HG03108 (cell line): ENCODE measurements at regions not wholly inside any gene's neighbourhood (a gene's known extent, or its start where the extent isn't known, plus 50 kb on each side); places are given as distances from the start of the nearest gene placed in this dataset.

Source experiments
- ATAC-seq: cut with Tn5 transposase; IDR thresholded peaks from one replicate; pipeline ENCODE4 v1.9.1; 2021; ENCODE audit warnings: moderate library complexity; ENCODE audit not compliant: unreplicated experiment

DNA sequence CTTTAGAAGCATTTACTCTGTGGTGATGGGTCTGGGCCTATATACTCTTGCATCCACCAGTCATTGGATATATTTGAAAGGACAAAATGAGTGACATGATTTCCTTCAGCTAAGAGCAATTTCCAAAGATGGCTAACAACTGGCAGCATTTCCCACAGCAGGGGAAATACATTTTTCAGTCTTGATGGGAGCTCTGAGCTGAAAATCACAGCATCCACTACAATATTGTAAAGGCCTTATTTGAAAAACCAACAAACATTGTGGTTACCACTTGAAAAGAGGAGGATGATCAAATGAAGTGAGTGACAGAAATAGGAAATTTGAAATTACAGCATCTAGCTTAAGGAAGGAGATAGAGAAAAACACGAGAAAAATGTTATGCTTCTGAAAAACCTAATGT is 705.0 kb upstream of the EPHA7 start:
- ATAC-seq: no peak

DNA sequence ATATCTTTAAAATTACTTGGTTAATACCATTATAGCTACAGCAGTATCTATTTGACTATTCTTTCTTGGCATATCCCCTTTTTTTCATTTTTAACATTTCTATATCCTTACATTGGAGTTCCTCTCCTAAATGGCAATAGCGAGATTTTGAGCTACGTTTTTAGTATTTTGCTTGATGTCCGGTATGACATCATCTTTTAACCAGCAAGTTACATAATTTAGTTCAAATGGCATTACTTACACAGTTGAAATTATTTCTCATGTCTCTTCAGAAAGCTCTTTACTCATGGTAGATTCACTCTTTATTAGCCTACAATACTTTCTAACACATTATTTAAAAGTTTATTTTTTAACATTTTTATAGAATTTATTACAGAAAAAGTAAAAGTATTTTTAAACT is 701.7 kb upstream of the EPHA7 start:
- no peak for ATAC-seq

DNA sequence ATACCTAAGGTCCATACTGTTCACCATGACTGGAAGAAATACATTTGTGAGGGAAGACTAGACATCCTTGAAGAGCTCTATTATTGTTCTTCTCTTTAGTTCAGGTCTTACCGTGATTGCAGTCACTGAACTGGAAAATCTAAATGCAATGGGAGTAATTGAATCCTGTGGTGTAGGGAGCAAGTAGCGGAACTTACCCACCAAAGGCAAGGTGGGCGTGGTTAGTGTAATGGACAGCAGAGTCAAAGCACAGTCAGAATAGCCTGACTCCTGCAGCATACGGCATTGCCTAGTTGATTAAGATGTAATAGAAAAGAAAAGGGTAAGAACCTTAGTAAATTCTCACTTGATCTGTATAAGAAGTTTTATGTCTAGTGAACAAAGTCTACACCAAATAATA is 679.7 kb upstream of the EPHA7 start:
- no peak for ATAC-seq

DNA sequence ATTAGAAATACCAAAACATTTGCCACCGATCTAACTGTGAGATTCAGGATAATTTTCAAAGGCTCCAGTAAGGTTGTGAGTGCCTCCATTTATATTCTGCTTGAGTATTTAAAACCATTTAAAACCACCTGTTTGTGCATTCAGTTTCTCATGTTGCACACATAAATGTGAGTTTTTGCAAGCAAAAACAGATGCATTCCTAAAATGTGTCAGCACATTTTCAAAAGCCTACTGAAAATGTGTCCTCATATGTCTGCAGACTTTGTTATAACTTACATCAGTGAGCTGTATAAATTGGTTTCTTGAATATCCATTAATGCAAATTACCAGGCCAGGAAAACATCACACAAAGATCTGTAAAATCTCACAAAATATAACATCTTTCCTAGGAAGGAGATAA is 676.6 kb upstream of the EPHA7 start:
- no peak for ATAC-seq

DNA sequence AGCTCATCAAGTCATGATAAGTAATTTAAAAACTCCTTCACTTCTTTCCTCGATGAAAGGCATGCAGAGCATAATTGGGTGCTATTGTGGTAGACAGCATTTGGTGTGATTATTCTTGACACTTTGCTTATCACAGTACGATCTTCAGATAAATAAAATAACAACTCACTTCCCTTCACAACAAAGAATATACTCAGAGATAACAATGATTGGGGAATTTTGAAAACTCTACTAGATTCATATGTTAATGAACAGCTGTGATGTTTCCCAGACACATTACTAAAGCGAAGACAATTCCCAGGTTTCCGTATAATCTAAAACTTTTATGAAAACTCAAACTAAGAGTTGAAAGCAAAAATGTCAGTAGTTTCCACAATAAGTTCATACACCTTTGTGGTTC is 670.6 kb upstream of the EPHA7 start:
- no peak for ATAC-seq

DNA sequence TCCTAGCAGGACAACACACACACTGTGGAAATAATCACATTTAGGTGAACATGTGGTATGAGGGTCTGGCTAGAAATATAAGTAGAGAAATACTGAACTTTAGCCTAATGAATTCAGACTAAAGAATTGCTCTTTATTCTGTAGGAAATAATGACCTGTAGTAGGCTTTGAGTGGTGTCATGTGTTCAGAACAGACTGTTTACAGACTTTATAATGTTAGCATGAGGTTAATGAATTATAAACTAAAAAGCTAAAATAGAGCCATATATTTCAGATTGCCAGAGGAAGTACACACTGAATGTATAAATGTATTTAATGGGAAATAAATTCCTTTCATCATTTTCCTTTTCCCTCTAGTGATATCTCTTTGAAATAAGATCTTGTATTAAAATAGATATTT is 669.5 kb upstream of the EPHA7 start:
- ATAC-seq: no peak

DNA sequence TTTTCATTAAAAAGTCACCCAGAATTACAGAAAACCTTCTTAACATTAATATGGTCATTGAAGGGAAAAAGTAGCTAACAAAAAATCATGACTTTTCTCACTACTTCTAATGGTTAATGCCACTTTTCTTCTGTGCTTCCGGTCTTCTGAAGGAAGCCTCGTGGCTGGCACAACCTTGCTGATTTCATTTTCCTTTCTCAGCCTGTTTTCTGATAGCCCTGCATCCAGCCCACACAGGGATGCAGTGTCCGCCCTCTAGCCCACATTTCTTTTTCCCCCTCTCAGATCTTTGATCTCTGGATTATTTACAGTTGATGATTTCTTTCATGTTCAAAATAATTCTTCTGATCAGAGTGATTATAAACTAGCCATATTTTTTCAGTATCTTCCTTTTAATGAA is 655.4 kb upstream of the EPHA7 start:
- ATAC-seq: no peak

DNA sequence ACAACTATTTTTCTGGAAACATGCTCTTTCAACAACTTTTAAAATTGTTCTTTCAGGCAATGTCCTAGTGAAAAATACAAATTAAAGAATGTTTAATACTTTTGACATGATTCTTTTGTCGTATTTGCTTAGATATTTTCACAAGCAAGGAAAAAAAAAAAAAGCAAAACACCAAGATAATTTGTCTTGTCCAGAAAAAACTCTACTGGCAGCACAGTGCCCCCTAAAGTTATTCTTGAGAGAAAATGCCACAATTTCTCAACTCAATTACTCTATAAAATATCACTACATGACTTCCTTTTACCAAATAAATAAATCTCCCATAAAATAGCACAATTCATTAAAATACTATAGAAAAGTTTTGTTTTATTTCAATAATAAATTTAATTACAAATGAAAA is 652.5 kb upstream of the EPHA7 start:
- ATAC-seq: no peak

DNA sequence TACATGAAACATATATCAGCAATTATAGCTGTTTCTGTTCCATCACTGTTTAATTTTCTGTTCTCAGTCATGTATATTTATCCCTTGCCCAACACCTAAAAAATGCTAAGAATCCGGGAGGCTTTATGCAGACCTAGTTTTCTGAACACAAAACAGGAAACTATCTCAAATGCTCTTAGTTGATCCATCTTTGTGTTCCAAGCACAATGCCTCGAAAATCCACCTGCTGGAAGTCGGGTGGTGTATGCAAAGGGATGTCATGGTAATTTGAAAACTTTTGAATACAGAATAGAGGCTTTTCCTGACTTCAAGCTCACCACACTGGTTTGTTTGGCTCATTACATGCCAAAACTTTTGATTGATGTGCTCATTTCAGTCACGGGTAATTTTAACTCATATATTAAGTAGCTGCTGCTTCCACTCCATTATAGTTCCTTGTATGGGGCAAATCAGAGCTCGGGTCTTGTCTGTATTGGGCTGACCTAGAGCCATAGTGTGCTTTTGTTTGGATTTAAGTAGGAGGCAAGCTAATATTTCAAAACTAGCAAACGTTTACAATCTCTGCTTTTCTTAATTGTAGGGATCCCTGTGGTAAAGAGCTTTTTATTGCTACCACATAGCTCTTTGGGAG is 646.5 kb upstream of the EPHA7 start:
- no peak for ATAC-seq

DNA sequence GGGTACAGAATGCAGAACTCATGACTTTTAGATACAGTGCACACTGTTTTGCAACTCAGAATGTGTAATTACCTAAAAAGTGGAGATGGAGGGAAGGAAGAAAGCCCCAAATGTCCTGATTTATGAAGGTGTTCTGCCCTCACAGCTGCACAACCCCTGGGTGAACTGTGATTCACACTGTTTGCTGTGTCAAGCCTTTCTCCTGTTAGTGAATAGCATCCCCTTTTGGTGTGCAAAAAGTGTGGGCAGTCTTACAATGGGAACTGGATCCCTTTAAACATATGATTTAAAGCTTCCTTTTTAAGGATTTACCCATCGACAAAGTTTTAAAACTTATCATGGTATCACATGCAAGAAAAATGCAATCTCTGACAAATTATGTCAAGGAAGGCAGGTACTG is 633.4 kb upstream of the EPHA7 start:
- ATAC-seq: no peak

DNA sequence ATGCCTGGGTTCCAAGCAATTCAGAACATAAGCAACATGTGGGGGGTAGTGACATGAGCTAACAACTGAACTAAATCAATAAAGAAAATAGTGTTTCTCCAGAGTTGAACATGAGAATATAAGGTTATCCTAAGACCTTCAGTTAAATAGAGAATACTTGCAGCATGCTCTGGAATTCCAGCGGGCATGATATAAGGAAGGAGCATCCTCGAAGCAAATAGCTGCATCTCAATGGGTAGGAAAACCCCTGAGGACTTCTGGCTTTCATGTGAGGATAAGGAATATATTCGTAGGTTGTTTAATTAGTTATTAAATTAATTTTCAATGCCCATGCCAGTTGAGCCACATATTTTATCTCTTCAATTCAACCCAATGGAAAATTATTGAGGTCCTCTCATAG is 631.2 kb upstream of the EPHA7 start:
- no peak for ATAC-seq

DNA sequence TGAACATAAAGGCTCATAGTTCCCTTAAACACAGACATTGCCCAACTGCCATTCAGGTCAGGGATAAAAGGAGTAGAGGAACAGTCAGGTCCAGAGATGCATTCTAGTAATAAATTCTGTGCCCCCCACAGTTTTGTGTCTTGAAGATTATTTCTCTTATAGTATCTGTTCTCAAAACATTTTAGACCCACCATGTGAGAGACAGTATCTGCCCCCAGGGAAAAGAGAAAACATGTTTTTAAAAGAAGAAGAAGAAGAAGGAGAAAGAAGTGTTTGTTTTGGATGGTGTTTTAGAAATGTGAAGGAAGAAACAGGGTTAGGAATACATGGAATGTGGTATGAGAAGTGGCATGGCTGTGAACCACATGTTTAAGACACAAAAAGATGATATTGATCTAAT is 629.6 kb upstream of the EPHA7 start:
- no peak for ATAC-seq

DNA sequence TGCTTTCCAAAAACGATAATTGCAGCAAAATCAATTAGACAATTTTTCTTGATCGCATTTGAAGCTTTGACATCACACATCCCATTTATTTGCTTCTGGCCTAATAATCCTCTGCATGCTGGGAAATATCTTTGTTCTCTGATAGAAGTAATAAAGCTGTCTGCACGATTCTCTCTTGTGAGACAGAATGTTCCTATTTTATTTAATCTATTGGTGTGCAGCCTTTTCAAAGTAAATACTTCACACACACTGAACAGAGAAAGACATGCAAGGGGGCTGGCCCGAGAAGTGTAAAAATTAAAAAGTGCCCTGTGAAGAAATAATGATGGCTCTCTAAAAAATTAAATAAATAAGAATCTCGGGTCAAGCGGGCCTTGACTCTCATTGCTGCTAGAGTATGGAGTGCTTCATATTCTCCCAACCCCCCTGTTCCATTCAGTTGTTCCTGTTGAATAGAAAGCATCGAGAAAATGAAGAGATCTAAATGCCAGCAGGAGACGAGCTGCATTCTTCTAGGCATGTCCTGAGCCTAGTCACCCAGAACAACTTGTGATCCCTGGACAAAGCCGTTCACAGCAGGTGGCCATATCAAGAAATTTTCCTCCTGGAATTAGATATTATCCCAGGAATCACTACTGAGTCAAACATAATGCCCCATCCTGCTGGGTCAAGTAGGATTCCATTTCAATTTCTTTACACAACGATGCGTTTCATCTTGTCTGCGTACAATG is 625.9 kb upstream of the EPHA7 start:
- no peak for ATAC-seq

DNA sequence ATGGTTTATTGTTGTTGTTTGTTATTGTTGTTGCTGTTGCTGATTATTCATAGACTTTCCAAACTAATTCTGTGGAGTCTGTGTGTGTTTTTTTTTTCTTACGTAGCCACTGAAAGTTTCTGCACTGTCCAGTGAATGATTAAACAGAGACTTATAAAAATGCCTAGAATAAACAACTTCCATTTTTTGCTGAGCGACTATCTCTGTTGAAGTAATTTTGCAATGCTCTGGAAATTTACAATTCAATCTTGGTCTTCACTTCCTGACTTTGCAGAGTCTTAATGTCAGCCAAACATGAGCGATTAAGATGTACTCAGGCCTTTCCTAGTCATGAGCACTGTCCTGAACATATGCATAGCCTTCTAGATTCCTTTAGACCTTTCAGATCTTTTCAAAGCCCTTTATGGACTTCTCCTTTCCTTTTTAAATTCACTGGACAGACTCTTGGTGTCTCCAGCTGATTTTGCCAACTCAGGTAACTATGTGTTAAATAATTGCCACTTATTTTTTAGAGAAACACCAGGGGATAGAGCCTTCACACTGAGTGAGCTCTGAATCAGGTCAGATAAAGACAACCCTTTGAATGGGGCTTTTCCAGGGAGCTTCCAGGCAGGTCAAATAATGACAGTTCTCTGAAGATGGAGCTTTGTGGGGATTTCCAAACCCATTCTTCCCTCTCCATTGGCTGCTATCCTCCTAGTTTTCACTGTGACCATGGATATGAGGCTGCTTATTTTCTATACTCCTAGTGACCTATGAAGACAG is 622.8 kb upstream of the EPHA7 start:
- no peak for ATAC-seq

DNA sequence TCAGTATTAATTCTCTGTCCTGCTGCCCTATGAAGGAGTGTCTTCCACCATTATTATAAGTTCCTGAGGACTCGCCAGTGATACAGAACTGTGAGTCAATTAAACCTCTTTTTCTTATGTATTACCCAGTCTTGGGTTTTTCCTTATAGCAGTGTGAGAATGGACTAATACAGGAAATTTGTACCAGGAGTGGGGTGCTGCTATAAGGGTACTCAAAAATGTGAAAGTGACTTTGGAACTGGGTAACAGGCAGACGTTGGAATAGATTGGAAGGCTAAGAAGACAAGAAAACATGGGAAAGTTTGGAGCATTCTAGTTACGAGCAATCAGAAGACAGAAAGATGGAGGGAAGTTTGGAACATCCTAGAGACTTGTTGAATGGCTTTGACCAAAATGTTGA is 616.7 kb upstream of the EPHA7 start:
- ATAC-seq: no peak

DNA sequence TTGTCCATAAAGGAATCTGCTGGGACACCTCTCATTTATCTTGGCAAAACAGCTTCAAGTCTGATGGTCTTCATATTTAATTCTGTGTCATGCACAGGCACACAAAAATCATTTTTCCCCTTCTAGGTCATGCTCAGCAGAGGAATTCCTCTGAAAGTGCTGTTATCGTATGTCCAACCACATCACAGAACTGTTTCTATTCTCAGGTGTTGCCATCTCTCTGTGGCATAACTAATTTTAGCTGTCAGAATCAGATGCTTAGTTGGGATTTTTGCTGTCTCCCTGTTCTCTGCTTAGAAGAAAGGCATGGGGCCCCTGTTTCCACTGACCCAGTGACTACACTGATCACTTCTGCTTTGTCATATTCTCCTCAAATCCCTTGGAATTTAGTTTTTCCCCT is 608.0 kb upstream of the EPHA7 start:
- no peak for ATAC-seq

DNA sequence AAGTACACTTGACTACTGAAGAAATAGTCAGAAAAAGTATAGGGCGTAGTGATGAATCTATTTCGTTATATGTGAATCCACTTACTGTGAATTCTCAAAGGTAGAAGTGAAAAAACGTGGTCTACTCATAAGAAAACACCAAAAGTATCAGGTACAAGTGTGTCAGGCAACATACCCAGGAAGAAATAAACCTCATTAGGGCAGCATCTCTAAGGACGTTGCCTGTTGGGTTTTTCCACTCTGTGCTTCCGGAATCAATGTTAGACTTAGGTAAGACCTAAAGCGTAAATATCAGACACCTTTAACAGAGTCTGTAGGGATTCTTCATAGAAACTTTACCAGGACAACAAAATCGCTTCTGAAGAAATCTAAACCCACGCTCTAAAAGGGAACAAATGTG is 607.2 kb upstream of the EPHA7 start:
- ATAC-seq: no peak

DNA sequence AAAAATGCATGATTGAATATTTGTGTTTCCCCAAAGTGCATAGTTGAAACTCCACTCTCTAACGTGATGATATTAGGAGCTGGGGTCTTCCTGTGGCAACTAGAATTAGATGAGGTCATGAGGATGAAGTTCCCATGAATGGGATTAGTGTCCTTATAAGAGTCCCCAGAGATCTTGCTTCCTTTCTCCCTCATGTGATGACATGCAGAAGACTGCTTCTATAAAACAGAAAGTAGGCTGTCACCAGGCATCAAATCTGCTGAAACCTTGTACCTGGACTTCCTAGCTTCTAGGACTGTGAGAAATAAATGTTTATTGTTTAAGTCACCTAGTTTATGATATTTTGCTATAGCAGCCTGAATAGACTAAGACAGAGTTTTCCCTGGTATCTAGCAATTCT is 586.5 kb upstream of the EPHA7 start:
- no peak for ATAC-seq

DNA sequence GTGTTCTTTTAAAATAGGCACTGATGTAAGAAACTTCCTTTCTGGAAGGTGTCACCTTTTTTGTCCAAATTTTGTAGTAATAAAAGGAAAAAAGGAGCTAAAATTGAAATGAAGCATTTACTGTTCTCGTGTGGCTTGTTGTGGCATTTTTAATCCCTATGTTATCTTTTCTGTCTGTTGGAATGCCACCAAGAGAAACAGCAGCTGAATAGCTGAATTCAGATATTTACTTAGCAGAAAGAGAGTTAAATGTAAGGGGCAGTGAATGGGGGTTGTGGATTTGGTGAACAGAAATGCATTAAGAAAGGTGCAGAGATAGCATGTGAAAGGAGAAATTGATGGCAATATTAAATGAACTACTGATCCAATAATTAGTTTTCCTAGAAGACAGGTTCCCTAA is 573.6 kb upstream of the EPHA7 start:
- no peak for ATAC-seq

DNA sequence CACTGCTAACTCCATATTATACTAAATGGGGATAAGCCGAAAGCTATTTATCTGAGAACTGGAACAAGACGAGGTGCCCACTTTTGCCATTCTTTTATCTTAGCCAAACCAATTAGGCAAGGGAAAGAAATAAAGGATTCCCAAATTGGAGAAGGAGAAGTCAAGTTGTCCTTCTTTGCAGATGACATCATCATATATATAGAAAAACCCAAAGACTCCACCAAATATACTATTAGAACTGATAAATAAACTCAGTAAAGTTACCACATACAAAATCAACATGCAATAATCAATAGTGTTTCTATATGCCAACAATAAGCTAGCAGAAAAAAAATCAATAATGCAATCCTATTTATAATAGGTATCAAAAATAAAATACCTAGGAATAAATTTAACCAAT is 570.3 kb upstream of the EPHA7 start:
- ATAC-seq: no peak

DNA sequence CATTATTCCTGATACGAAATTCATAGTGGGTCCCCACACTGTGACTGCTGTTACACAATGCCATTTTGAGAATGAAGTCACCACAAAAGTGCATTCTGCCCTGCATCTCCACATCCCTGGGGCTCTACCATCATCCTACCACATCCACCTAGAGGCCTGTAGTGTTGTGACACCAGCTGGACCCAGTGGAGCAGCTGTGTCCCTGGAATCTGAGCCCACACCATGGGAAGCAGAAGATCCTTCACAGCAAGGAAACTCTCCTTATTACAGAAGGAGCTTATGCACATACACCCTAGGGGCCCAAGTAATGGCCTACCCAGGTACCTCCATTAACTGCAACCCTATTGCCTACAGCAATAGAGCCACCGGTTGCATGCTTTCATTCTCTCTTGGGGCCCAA is 566.6 kb upstream of the EPHA7 start:
- no peak for ATAC-seq

DNA sequence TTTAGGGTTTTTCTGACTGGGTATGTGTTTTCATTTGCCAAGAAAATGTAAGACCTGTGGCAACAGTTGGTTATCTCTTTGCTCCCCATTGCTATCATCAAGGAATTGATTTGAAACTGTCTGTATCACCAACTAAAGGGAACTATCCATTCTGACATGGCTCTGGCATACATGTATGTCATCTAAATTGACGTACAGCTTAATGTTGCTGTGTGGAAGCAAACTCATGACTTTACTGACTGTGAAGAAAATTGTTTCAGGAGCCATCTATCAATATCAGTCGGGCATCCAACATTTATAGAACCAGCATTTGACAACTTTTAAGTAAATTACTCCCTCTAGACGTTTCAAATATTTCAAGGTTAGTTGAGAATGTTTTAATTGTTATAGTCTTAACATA is 555.8 kb upstream of the EPHA7 start:
- no peak for ATAC-seq
